Liver (tissue), 8 donors: ENCODE measurements at regions not wholly inside any gene's neighbourhood (a gene's known extent, or its start where the extent isn't known, plus 50 kb on each side); places are given as distances from the start of the nearest gene placed in this dataset.

Source experiments
- DNase-seq: peaks from one replicate; pipeline ENCODE4 v3.0.0-alpha.2; 2017; ENCODE audit warnings: low spot score
- H3K27ac ChIP-seq, 2 donors: one replicate each; pipeline ENCODE4 v1.7.0; 2013; ENCODE audit warnings: inconsistent platforms in 2 of 2, low read length in 2 of 2, control low read depth in 1 of 2, low read depth in 1 of 2, mild to moderate bottlenecking in 1 of 2
- H3K27me3 ChIP-seq, 4 donors: one replicate each; pipeline versions ENCODE4 v1.6.1 to v1.7.0; 2013; ENCODE audit warnings: low read length in 3 of 4, inconsistent platforms in 1 of 4, mild to moderate bottlenecking in 1 of 4, moderate library complexity in 1 of 4; ENCODE audit not compliant: control insufficient read depth in 4 of 4, insufficient read depth in 4 of 4
- H3K36me3 ChIP-seq, 4 donors: one replicate each; pipeline versions ENCODE4 v1.6.1 to v1.7.0; 2013; ENCODE audit warnings: low read length in 3 of 4, mild to moderate bottlenecking in 3 of 4, low read depth in 1 of 4, moderate library complexity in 1 of 4; ENCODE audit not compliant: control insufficient read depth in 4 of 4, insufficient read depth in 3 of 4
- H3K4me1 ChIP-seq, 4 donors: one replicate each; pipeline versions ENCODE4 v1.6.1 to v1.7.0; 2013; ENCODE audit warnings: low read length in 3 of 4, mild to moderate bottlenecking in 3 of 4, moderate library complexity in 1 of 4; ENCODE audit not compliant: control insufficient read depth in 4 of 4, insufficient read depth in 4 of 4
- H3K4me3 ChIP-seq, 3 donors: one replicate each; pipeline versions ENCODE4 v1.6.1 to v1.7.0; 2013; ENCODE audit warnings: low read length in 3 of 3, control low read depth in 1 of 3, low read depth in 1 of 3, mild to moderate bottlenecking in 1 of 3
- H3K9ac ChIP-seq, 2 donors: one replicate each; pipeline ENCODE4 v1.7.0; 2013; ENCODE audit warnings: low read length in 2 of 2, mild to moderate bottlenecking in 2 of 2, moderate library complexity in 2 of 2, control low read depth in 1 of 2, low read depth in 1 of 2
- H3K9me3 ChIP-seq, 4 donors: one replicate each; pipeline versions ENCODE4 v1.6.1 to v1.7.0; 2013; ENCODE audit warnings: low read length in 3 of 4; ENCODE audit not compliant: control insufficient read depth in 4 of 4
- ATF3 ChIP-seq: IDR thresholded peaks from 2 replicates; pipeline ENCODE4 v1.6.1; 2016; ENCODE audit warnings: antibody characterized with exemption
- CTCF ChIP-seq: fragments of 150-350 bp; IDR thresholded peaks from 2 replicates; pipeline ENCODE4 v1.5.1; 2017; ENCODE audit warnings: improper control_type of control experiment, low read depth, low read length; ENCODE audit not compliant: missing input control
- EGR1 ChIP-seq, 2 donors: IDR thresholded peaks; 2 replicates each; pipeline ENCODE4 v1.6.1; 2016 to 2018; ENCODE audit warnings: antibody characterized with exemption in 2 of 2, low read depth in 2 of 2
- FOXA1 ChIP-seq: IDR thresholded peaks from 2 replicates; pipeline ENCODE4 v1.6.1; 2016; ENCODE audit warnings: antibody characterized with exemption
- FOXA2 ChIP-seq: IDR thresholded peaks from 2 replicates; pipeline ENCODE4 v1.6.1; 2016; ENCODE audit warnings: antibody characterized with exemption
- HNF4A ChIP-seq, 2 donors: conservative IDR thresholded peaks; 2 replicates each; pipeline ENCODE4 v1.6.1; 2016; ENCODE audit warnings: antibody characterized with exemption in 2 of 2, mild to moderate bottlenecking in 2 of 2
- HNF4G ChIP-seq: IDR thresholded peaks from 2 replicates; pipeline ENCODE4 v1.6.1; 2016; ENCODE audit warnings: antibody characterized with exemption
- JUND ChIP-seq, 2 donors: IDR thresholded peaks; 2 replicates each; pipeline ENCODE4 v1.6.1; 2016; ENCODE audit warnings: antibody characterized with exemption in 2 of 2
- MAX ChIP-seq: IDR thresholded peaks from 2 replicates; pipeline ENCODE4 v1.6.1; 2016; ENCODE audit warnings: antibody characterized with exemption
- NR2F2 ChIP-seq: IDR thresholded peaks from 2 replicates; pipeline ENCODE4 v1.6.1; 2016; ENCODE audit warnings: antibody characterized with exemption
- RAD21 ChIP-seq, 2 donors: IDR thresholded peaks; 2 replicates each; pipeline ENCODE4 v1.6.1; 2016; ENCODE audit warnings: antibody characterized with exemption in 2 of 2, mild to moderate bottlenecking in 2 of 2
- REST ChIP-seq: IDR thresholded peaks from 2 replicates; pipeline ENCODE4 v1.6.1; 2016; ENCODE audit warnings: antibody characterized with exemption, mild to moderate bottlenecking
- RXRA ChIP-seq, 2 donors: IDR thresholded peaks; 2 replicates each; pipeline ENCODE4 v1.6.1; 2017 to 2018; ENCODE audit warnings: antibody characterized with exemption in 2 of 2, mild to moderate bottlenecking in 1 of 2
- SP1 ChIP-seq: IDR thresholded peaks from 2 replicates; pipeline ENCODE4 v1.6.1; 2018; ENCODE audit warnings: antibody characterized with exemption, mild to moderate bottlenecking
- TAF1 ChIP-seq: conservative IDR thresholded peaks from 2 replicates; pipeline ENCODE4 v1.6.1; 2016; ENCODE audit warnings: antibody characterized with exemption, mild to moderate bottlenecking
- YY1 ChIP-seq: IDR thresholded peaks from 2 replicates; pipeline ENCODE4 v1.6.1; 2016; ENCODE audit warnings: antibody characterized with exemption, mild to moderate bottlenecking
- WGBS: extraction: QIAGEN DNeasy Blood & Tissue Kit; methylation state at CpG from one replicate; pipeline ENCODE4 v1.1.7; 2013; 5-methylcytosine and 5-hydroxymethylcytosine counted together
- TF ChIP-seq, protein P1 (sequence below): IDR thresholded peaks from 2 replicates; pipeline ENCODE4 v1.6.1; 2016; ENCODE audit warnings: antibody characterized with exemption
- donor health status: healthy.
- donor health status: healthy.
- donor health status: healthy.
- donor health status: healthy.
- donor health status: healthy.

- Histone ChIP-seq H3K9ac (no peak overlapping the region), H3K4me3 (no peak overlapping the region), H3K4me1 (peaks cover 0 to 4% (median 0%) of the 10 kb centered on the region in 4 donors), H3K27ac (no peak overlapping the region), H3K36me3 (no peaks in the 10 kb centered on the region), H3K27me3 (no peaks in the 10 kb centered on the region), H3K9me3 (no peaks in the 10 kb centered on the region)
- no peak for DNase-seq
- TF ChIP-seq EGR1 (IDR thresholded peaks at IDR 0.05; ENCODE audit: low read depth in 2 of 2) (no peak), JUND (IDR thresholded peaks at IDR 0.05) (no peak), FOXA1 (no peak), HNF4A (conservative IDR thresholded peaks at IDR 0.05) (no peak), RXRA (IDR thresholded peaks at IDR 0.05) (no peak), NR2F2 (no peak), MAX (no peak), TAF1 (no peak), CTCF (no peak), SP1 (no peak), FOXA2 (no peak), ATF3 (no peak), YY1 (no peak), HNF4G (no peak)
- TF ChIP-seq, protein P1, sequence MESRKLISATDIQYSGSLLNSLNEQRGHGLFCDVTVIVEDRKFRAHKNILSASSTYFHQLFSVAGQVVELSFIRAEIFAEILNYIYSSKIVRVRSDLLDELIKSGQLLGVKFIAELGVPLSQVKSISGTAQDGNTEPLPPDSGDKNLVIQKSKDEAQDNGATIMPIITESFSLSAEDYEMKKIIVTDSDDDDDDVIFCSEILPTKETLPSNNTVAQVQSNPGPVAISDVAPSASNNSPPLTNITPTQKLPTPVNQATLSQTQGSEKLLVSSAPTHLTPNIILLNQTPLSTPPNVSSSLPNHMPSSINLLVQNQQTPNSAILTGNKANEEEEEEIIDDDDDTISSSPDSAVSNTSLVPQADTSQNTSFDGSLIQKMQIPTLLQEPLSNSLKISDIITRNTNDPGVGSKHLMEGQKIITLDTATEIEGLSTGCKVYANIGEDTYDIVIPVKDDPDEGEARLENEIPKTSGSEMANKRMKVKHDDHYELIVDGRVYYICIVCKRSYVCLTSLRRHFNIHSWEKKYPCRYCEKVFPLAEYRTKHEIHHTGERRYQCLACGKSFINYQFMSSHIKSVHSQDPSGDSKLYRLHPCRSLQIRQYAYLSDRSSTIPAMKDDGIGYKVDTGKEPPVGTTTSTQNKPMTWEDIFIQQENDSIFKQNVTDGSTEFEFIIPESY = no peak
- 86% methylated on average over 12 of the region's 12 CpGs for WGBS
These were observed 67.6 kb downstream of the INSIG1 start for GRCh38 chr7:155365146-155365874.

- TF ChIP-seq TAF1 (no peak), NR2F2 (no peak), RAD21 (IDR thresholded peaks at IDR 0.05) (no peak), HNF4A (conservative IDR thresholded peaks at IDR 0.05) (no peak), ATF3 (no peak), HNF4G (no peak), MAX (no peak), YY1 (no peak), JUND (IDR thresholded peaks at IDR 0.05) (no peak), RXRA (IDR thresholded peaks at IDR 0.05) (no peak), CTCF (no peak), EGR1 (IDR thresholded peaks at IDR 0.05; ENCODE audit: low read depth in 2 of 2) (no peak), REST (no peak), FOXA1 (no peak)
- H3K9ac ChIP-seq = no peak overlapping the region
- peaks cover 0 to 17% (median 7%) of the 10 kb centered on the region in 4 donors for H3K27me3 ChIP-seq
- WGBS = 86% methylated on average over 7 of the region's 7 CpGs
- DNase-seq = no peak
- H3K4me3 ChIP-seq = no peak overlapping the region
- H3K36me3 ChIP-seq = no peaks in the 10 kb centered on the region
- H3K9me3 ChIP-seq = no peaks in the 10 kb centered on the region
- H3K4me1 ChIP-seq = peaks cover 20 to 28% (median 24%) of the 10 kb centered on the region in 4 donors
- H3K27ac ChIP-seq = no peak overlapping the region
These were observed 71.4 kb downstream of the INSIG1 start for GRCh38 chr7:155368894-155369600.
